ENCODE measurements at regions not wholly inside any gene's neighbourhood (a gene's known extent, or its start where the extent isn't known, plus 50 kb on each side); places are given as distances from the start of the nearest gene placed in this dataset.

- Histone ChIP-seq H3K27ac (no peak overlapping the region), H3K4me3 (no peak overlapping the region), H3K36me3 (no peaks in the 10 kb centered on the region), H3K4me1 (no peaks in the 10 kb centered on the region), H3K9me3 (no peaks in the 10 kb centered on the region), H3K27me3 (no peaks in the 10 kb centered on the region)
- intact Hi-C loops (cut with DNase I; ENCODE audit: low total_unique reads), result no loop called here
- peak in 1 of 2 donors; percentile 46 for DNase-seq
- no peak for TF ChIP-seq CTCF (IDR thresholded peaks at IDR 0.05)
Observed at GRCh38 chr6:166814390-166814789, 142.0 kb downstream of the RNASET2 start.

GRCh38 chr6:166813461-166813860, 142.9 kb downstream of the RNASET2 start:
- Histone ChIP-seq H3K4me3 (no peak overlapping the region), H3K36me3 (no peaks in the 10 kb centered on the region), H3K27me3 (no peaks in the 10 kb centered on the region), H3K27ac (no peak overlapping the region), H3K4me1 (no peaks in the 10 kb centered on the region), H3K9me3 (peaks cover 0 to under 1% (median 0%) of the 10 kb centered on the region in 3 donors)
- DNase-seq, result no peak
- intact Hi-C loops (cut with DNase I; ENCODE audit: low total_unique reads), result no loop called here
- no peak for TF ChIP-seq CTCF (IDR thresholded peaks at IDR 0.05)

GRCh38 chr6:166810864-166811263, 145.5 kb downstream of the RNASET2 start:
- Histone ChIP-seq H3K4me1 (no peaks in the 10 kb centered on the region), H3K36me3 (no peaks in the 10 kb centered on the region), H3K9me3 (peaks cover 0 to 23% (median 21%) of the 10 kb centered on the region in 3 donors), H3K27ac (no peak overlapping the region), H3K4me3 (no peak overlapping the region), H3K27me3 (no peaks in the 10 kb centered on the region)
- TF ChIP-seq CTCF (IDR thresholded peaks at IDR 0.05), result no peak
- intact Hi-C loops (cut with DNase I; ENCODE audit: low total_unique reads), result no loop called here
- DNase-seq, result no peak

- no peak for DNase-seq
- Histone ChIP-seq H3K27me3 (no peaks in the 10 kb centered on the region), H3K9me3 (peaks cover 0 to 32% (median 22%) of the 10 kb centered on the region in 3 donors), H3K4me3 (no peak overlapping the region), H3K36me3 (no peaks in the 10 kb centered on the region), H3K4me1 (no peaks in the 10 kb centered on the region), H3K27ac (no peak overlapping the region)
- intact Hi-C loops (cut with DNase I; ENCODE audit: low total_unique reads), result no loop called here
- TF ChIP-seq CTCF (IDR thresholded peaks at IDR 0.05), result no peak
Observed at GRCh38 chr6:166809721-166810120, 146.6 kb downstream of the RNASET2 start.

- no peak overlapping the region for H3K4me3 ChIP-seq
- H3K36me3 ChIP-seq, result no peaks in the 10 kb centered on the region
- H3K27me3 ChIP-seq, result no peaks in the 10 kb centered on the region
- no peak for TF ChIP-seq CTCF (IDR thresholded peaks at IDR 0.05)
- H3K9me3 ChIP-seq, result peaks cover 0 to 32% (median 22%) of the 10 kb centered on the region in 3 donors
- DNase-seq, result no peak
- intact Hi-C loops (cut with DNase I; ENCODE audit: low total_unique reads), result no loop called here
- H3K4me1 ChIP-seq, result no peaks in the 10 kb centered on the region
- H3K27ac ChIP-seq, result no peak overlapping the region
Observed at GRCh38 chr6:166806962-166807757, 149.2 kb downstream of the RNASET2 start.
